Spleen (tissue), 11 donors: ENCODE measurements at regions not wholly inside any gene's neighbourhood (a gene's known extent, or its start where the extent isn't known, plus 50 kb on each side); places are given as distances from the start of the nearest gene placed in this dataset.

Source experiments
- DNase-seq: peaks from one replicate; pipeline ENCODE4 v3.0.0-alpha.2; 2020
- H3K27ac ChIP-seq, 8 donors: fragments of 200-600 bp; sonication (generic) in 7 of 8; 1 replicate in 4 of 8; 2 replicates in 4 of 8; pipeline versions ENCODE4 v1.5.0 to v1.8.0; 2016 to 2021; ENCODE audit warnings: inconsistent platforms in 4 of 8, mild to moderate bottlenecking in 4 of 8, moderate library complexity in 1 of 8
- H3K27me3 ChIP-seq, 7 donors: fragments of 200-600 bp; sonication (generic) in 6 of 7; replicated peaks in 1 of 7; 1 replicate in 4 of 7; 2 replicates in 3 of 7; pipeline versions ENCODE4 v1.5.0 to v1.8.0; 2016 to 2021; ENCODE audit warnings: inconsistent platforms in 3 of 7, mild to moderate bottlenecking in 1 of 7
- H3K36me3 ChIP-seq, 6 donors: fragments of 200-600 bp; sonication (generic) in 5 of 6; 1 replicate in 4 of 6; 2 replicates in 2 of 6; pipeline versions ENCODE4 v1.5.0 to v1.8.0; 2016 to 2021; ENCODE audit warnings: inconsistent platforms in 2 of 6
- H3K4me1 ChIP-seq, 6 donors: fragments of 200-600 bp; sonication (generic) in 5 of 6; 1 replicate in 3 of 6; 2 replicates in 3 of 6; pipeline versions ENCODE4 v1.5.0 to v1.8.0; 2016 to 2021; ENCODE audit warnings: inconsistent platforms in 3 of 6
- H3K4me3 ChIP-seq, 8 donors: fragments of 200-600 bp; sonication (generic) in 7 of 8; 1 replicate in 4 of 8; 2 replicates in 4 of 8; pipeline versions ENCODE4 v1.5.0 to v1.8.0; 2016 to 2021; ENCODE audit warnings: inconsistent platforms in 4 of 8, mild to moderate bottlenecking in 4 of 8, moderate library complexity in 2 of 8
- H3K9me3 ChIP-seq, 8 donors: fragments of 200-600 bp; sonication (generic) in 7 of 8; 1 replicate in 4 of 8; 2 replicates in 4 of 8; pipeline versions ENCODE4 v1.5.0 to v1.8.0; 2016 to 2021; ENCODE audit warnings: inconsistent platforms in 4 of 8
- POLR2A ChIP-seq, 3 donors: fragments of 450-650 bp; IDR thresholded peaks; one replicate each; pipeline ENCODE4 v1.5.1; 2017; ENCODE audit warnings: antibody characterized with exemption in 3 of 3, mild to moderate bottlenecking in 1 of 3
- POLR2AphosphoS5 ChIP-seq, 3 donors: sonication (generic); formaldehyde crosslinking; IDR thresholded peaks; one replicate each; pipeline ENCODE4 v1.5.1; 2017; ENCODE audit warnings: antibody characterized with exemption in 3 of 3
- WGBS, 5 donors: extraction: QIAGEN DNeasy Blood & Tissue Kit in 3 of 5; methylation state at CpG; one replicate each; pipeline versions ENCODE4 v1.1.5 to v1.1.7; 2013 to 2018; 5-methylcytosine and 5-hydroxymethylcytosine counted together
- intact Hi-C: fragments of 100-400 bp; cut with DNase I; formaldehyde crosslinking; loops from one replicate; pipeline ENCODE4 v1.15.0; 2023; ENCODE audit warnings: low total_unique reads
- TF ChIP-seq, protein P1 (sequence below), 11 experiments: fragments of 200-600 bp in 7 of 11; fragments of 450-650 bp in 4 of 11; sonication (generic) in 4 of 11; IDR thresholded peaks in 8 of 11; conservative IDR thresholded peaks in 3 of 11; 1 replicate in 7 of 11; 2 replicates in 4 of 11; pipeline versions ENCODE4 v1.4.0 to v1.8.0; 2016 to 2021; ENCODE audit warnings: antibody characterized with exemption in 11 of 11, inconsistent platforms in 4 of 11, mild to moderate bottlenecking in 1 of 11
- donor health status: healthy with polysubstance abuse.
- donor health status: DM: no; HTN: no; CAD: no; lungs with moderate emphysema.
- donor health status: DM: no; HTN: no; CAD: no.
- donor health status: Bipolar disorder and iron deficiency.
- donor health status: healthy.
- donor health status: DM: no; HTN: no; CAD: no.
- donor health status: DM: yes; HTN: yes; CAD: no.

DNA sequence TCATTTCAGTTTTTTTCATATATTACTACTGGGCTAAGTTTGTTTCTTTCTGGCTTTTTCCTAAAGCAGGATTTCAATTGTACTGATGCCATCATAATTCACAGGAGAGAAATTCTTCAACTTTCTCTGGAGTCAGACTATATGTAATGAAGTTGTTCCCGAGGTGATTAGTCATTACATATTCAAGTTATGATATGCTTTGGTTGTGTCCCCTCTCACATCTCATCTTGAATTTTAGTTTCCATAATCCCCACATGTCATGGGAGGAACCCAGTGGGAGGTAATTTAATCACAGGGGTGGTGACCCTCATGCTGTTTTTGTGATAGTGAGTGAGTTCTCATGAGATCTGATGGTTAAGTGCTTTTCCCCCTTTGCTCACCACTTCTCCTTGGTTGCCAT is 227.5 kb upstream of the LRIG3 start:
- H3K4me1 ChIP-seq, result no peaks in the 10 kb centered on the region
- no peaks in the 10 kb centered on the region for H3K9me3 ChIP-seq
- TF ChIP-seq POLR2AphosphoS5 (IDR thresholded peaks at IDR 0.05) (no peak), POLR2A (IDR thresholded peaks at IDR 0.05) (no peak)
- TF ChIP-seq, protein P1, sequence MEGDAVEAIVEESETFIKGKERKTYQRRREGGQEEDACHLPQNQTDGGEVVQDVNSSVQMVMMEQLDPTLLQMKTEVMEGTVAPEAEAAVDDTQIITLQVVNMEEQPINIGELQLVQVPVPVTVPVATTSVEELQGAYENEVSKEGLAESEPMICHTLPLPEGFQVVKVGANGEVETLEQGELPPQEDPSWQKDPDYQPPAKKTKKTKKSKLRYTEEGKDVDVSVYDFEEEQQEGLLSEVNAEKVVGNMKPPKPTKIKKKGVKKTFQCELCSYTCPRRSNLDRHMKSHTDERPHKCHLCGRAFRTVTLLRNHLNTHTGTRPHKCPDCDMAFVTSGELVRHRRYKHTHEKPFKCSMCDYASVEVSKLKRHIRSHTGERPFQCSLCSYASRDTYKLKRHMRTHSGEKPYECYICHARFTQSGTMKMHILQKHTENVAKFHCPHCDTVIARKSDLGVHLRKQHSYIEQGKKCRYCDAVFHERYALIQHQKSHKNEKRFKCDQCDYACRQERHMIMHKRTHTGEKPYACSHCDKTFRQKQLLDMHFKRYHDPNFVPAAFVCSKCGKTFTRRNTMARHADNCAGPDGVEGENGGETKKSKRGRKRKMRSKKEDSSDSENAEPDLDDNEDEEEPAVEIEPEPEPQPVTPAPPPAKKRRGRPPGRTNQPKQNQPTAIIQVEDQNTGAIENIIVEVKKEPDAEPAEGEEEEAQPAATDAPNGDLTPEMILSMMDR (IDR thresholded peaks at IDR 0.05 in 8 of 11, conservative IDR thresholded peaks at IDR 0.05 in 3 of 11), result no peak
- 83 to 89% (median 85%) methylated on average over 1 of the region's 1 CpG for WGBS, 5 donors
- no peak overlapping the region for H3K4me3 ChIP-seq
- no peaks in the 10 kb centered on the region for H3K27me3 ChIP-seq
- no peaks in the 10 kb centered on the region for H3K36me3 ChIP-seq
- no peak overlapping the region for H3K27ac ChIP-seq
- intact Hi-C loops, result no loop called here
- DNase-seq, result no peak

DNA sequence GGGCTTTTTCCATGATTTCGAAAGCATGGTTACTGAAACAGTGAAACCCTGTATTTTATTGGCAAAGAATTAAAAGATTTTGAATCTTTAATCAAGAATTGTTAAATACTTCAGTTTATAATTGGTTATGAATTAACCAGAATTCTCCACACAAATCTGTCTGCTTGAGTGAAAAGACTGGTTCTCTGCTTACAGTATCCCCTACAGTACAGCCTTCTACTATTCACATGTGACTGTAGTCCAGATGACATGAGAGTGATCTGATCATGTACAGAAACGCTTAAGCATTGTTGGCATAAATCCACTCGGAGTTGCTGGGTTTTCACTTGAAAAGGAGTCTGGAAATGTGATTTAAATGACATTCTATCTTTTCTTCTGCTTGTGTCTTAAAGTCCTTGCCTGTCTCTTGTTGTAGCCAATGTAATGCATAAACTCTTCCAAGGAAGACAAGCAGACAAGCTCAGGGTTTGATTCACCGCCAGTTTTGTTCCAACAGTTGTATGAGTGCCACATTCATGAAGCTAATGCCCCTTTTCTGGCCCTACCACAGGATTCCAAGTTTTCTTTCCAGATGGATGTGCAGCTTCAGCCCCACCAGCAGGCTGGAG is 222.0 kb upstream of the LRIG3 start:
- 78 to 90% (median 81%) methylated on average over 4 of the region's 4 CpGs for WGBS, 5 donors
- Histone ChIP-seq H3K9me3 (no peaks in the 10 kb centered on the region), H3K4me1 (no peaks in the 10 kb centered on the region), H3K27ac (no peak overlapping the region), H3K4me3 (no peak overlapping the region), H3K27me3 (no peaks in the 10 kb centered on the region), H3K36me3 (no peaks in the 10 kb centered on the region)
- TF ChIP-seq, protein P1 (IDR thresholded peaks at IDR 0.05 in 8 of 11, conservative IDR thresholded peaks at IDR 0.05 in 3 of 11), result no peak
- TF ChIP-seq POLR2AphosphoS5 (IDR thresholded peaks at IDR 0.05) (no peak), POLR2A (IDR thresholded peaks at IDR 0.05) (no peak)
- DNase-seq, result no peak
- intact Hi-C loops, result no loop called here

DNA sequence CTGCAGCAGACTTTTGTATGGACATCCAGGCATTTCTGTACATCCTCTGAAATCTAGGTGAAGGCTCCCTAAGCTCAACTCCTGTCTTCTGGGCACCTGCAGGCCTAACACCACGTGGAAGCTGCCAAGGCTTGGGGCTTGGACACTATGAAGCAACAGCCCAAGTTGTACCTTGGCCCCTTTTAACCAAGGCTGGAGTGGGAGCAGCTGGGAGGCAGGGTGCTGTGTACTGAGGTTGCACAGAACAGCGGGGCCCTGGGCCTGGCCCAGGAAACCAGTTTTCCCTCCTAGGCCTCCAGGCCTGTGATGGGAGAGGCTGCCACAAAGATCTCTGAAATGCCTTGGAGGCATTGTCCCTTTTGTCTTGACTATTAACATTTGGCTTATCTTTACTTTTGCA is 214.4 kb upstream of the LRIG3 start:
- intact Hi-C loops, result no loop called here
- WGBS, 5 donors, result 31 to 52% (median 35%) methylated on average over 2 of the region's 2 CpGs
- no peaks in the 10 kb centered on the region for H3K27me3 ChIP-seq
- H3K9me3 ChIP-seq, result no peaks in the 10 kb centered on the region
- DNase-seq, result no peak
- H3K36me3 ChIP-seq, result no peaks in the 10 kb centered on the region
- no peak for TF ChIP-seq POLR2A (IDR thresholded peaks at IDR 0.05)
- TF ChIP-seq, protein P1 (IDR thresholded peaks at IDR 0.05 in 8 of 11, conservative IDR thresholded peaks at IDR 0.05 in 3 of 11), result no peak
- no peak for TF ChIP-seq POLR2AphosphoS5 (IDR thresholded peaks at IDR 0.05)
- no peak overlapping the region for H3K4me3 ChIP-seq
- no peaks in the 10 kb centered on the region for H3K4me1 ChIP-seq
- H3K27ac ChIP-seq, result no peak overlapping the region

DNA sequence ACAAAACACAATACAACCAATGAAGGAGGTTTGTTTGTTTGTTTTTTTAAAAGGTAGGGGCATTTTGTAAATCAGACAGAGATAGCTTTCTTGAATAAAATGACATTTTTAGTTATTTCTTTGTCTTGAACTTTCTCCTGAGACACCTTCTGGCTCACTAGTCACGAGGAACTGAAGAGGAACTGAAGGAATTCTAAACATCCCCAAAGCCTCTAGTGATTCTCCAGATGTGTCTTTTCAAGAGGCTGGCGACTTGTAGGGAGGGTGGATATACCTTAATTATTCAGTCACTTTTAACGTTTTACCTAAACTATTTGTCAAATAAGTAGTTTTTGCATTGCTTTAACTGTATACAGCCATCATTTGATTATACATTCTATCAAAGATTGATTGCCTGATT is 211.2 kb upstream of the LRIG3 start:
- intact Hi-C loops, result no loop called here
- no peaks in the 10 kb centered on the region for H3K9me3 ChIP-seq
- no peak overlapping the region for H3K4me3 ChIP-seq
- H3K27ac ChIP-seq, result no peak overlapping the region
- WGBS, 5 donors, result 62 to 83% (median 72%) methylated on average over 3 of the region's 3 CpGs
- H3K36me3 ChIP-seq, result no peaks in the 10 kb centered on the region
- TF ChIP-seq, protein P1 (IDR thresholded peaks at IDR 0.05 in 8 of 11, conservative IDR thresholded peaks at IDR 0.05 in 3 of 11), result no peak
- no peak for TF ChIP-seq POLR2A (IDR thresholded peaks at IDR 0.05)
- no peak for TF ChIP-seq POLR2AphosphoS5 (IDR thresholded peaks at IDR 0.05)
- DNase-seq, result no peak
- no peaks in the 10 kb centered on the region for H3K4me1 ChIP-seq
- no peaks in the 10 kb centered on the region for H3K27me3 ChIP-seq
